Neural cell (in vitro differentiated cells): ENCODE measurements at regions not wholly inside any gene's neighbourhood (a gene's known extent, or its start where the extent isn't known, plus 50 kb on each side); places are given as distances from the start of the nearest gene placed in this dataset.

Source experiments
- H2AFZ ChIP-seq: fragments of 200-600, 300-800 bp; sonication (generic), shearing (Covaris generic); 2 replicates; pipeline ENCODE4 v1.6.0; 2014; ENCODE audit warnings: low read depth, mild to moderate bottlenecking, antibody characterized with exemption, low read length, moderate library complexity
- H3F3A ChIP-seq: fragments of 200-600 bp; shearing (Covaris generic); 2 replicates; pipeline ENCODE4 v1.6.1; 2016; ENCODE audit warnings: mild to moderate bottlenecking, moderate library complexity, mixed read lengths, antibody characterized with exemption, low read length; ENCODE audit not compliant: insufficient read depth, poor library complexity, severe bottlenecking
- H3K27ac ChIP-seq: fragments of 200-600, 300-800 bp; sonication (generic), shearing (Covaris generic); 2 replicates; pipeline ENCODE4 v1.5.1; 2014; ENCODE audit warnings: mild to moderate bottlenecking, low read length, moderate library complexity
- H3K27me3 ChIP-seq: fragments of 300-800, 200-600 bp; sonication (generic), shearing (Covaris generic); 2 replicates; pipeline ENCODE4 v1.6.0; 2014; ENCODE audit warnings: mild to moderate bottlenecking, low read depth, low read length, moderate library complexity; ENCODE audit not compliant: insufficient read depth
- H3K36me3 ChIP-seq: fragments of 300-800, 200-600 bp; sonication (generic), shearing (Covaris generic); 2 replicates; pipeline ENCODE4 v1.5.1; 2014; ENCODE audit warnings: mild to moderate bottlenecking, antibody characterized with exemption, low read length, moderate library complexity; ENCODE audit not compliant: insufficient read depth
- H3K4me2 ChIP-seq: fragments of 300-800, 200-600 bp; sonication (generic), shearing (Covaris generic); 2 replicates; pipeline ENCODE4 v1.6.0; 2014; ENCODE audit warnings: mild to moderate bottlenecking, low read length
- H3K4me3 ChIP-seq: fragments of 300-800, 200-600 bp; sonication (generic), shearing (Covaris generic); 2 replicates; pipeline ENCODE4 v1.5.1; 2014; ENCODE audit warnings: mild to moderate bottlenecking, low read length, moderate library complexity
- H3K79me2 ChIP-seq: fragments of 200-600 bp; shearing (Covaris generic); replicated peaks from 2 replicates; pipeline ENCODE4 v1.6.0; 2014; ENCODE audit warnings: mild to moderate bottlenecking, low read length, moderate library complexity; ENCODE audit not compliant: insufficient read depth
- H3K9ac ChIP-seq: fragments of 300-800, 200-600 bp; sonication (generic), shearing (Covaris generic); 2 replicates; pipeline ENCODE4 v1.6.1; 2016; ENCODE audit warnings: mild to moderate bottlenecking, low read length, mixed read lengths
- H3K9me2 ChIP-seq: fragments of 200-600 bp; shearing (Covaris generic); 2 replicates; pipeline ENCODE4 v1.6.1; 2016; ENCODE audit warnings: mild to moderate bottlenecking, low read length, mixed read lengths; ENCODE audit not compliant: insufficient read depth
- H3K9me3 ChIP-seq: fragments of 200-600, 300-800 bp; sonication (generic), shearing (Covaris generic); 2 replicates; pipeline ENCODE4 v1.6.1; 2016; ENCODE audit warnings: mild to moderate bottlenecking, mixed run types, low read length, moderate library complexity, mixed read lengths
- H4K20me1 ChIP-seq: fragments of 200-600 bp; shearing (Covaris generic); 2 replicates; pipeline ENCODE4 v1.6.1; 2016; ENCODE audit warnings: mild to moderate bottlenecking, mixed run types; ENCODE audit not compliant: insufficient read depth
- CTCF ChIP-seq: fragments of 450-650 bp; IDR thresholded peaks from 2 replicates; pipeline ENCODE4 v1.5.1; 2014; ENCODE audit warnings: antibody characterized with exemption, mild to moderate bottlenecking, moderate library complexity; ENCODE audit not compliant: poor library complexity, severe bottlenecking
- EP300 ChIP-seq: fragments of 450-650 bp; conservative IDR thresholded peaks from 2 replicates; pipeline ENCODE4 v1.6.1; 2014; ENCODE audit warnings: antibody characterized with exemption, mild to moderate bottlenecking, moderate library complexity; ENCODE audit not compliant: poor library complexity, severe bottlenecking
- EZH2 ChIP-seq: fragments of 200-600, 300-800 bp; shearing (Covaris generic), sonication (generic); IDR thresholded peaks from 2 replicates; pipeline ENCODE4 v1.6.1; 2014; ENCODE audit warnings: antibody characterized with exemption, low read length, borderline replicate concordance, mild to moderate bottlenecking; ENCODE audit not compliant: insufficient read depth, poor library complexity, severe bottlenecking
- MXI1 ChIP-seq: fragments of 450-650 bp; conservative IDR thresholded peaks from 2 replicates; pipeline ENCODE4 v1.6.1; 2014; ENCODE audit warnings: antibody characterized with exemption, mild to moderate bottlenecking; ENCODE audit not compliant: poor library complexity, severe bottlenecking
- POLR2AphosphoS5 ChIP-seq: IDR thresholded peaks from 2 replicates; pipeline ENCODE4 v1.6.1; 2012
- RAD21 ChIP-seq: fragments of 450-650 bp; conservative IDR thresholded peaks from 2 replicates; pipeline ENCODE4 v1.6.1; 2014; ENCODE audit warnings: antibody characterized with exemption, mild to moderate bottlenecking, moderate library complexity
- REST ChIP-seq: IDR thresholded peaks from 2 replicates; pipeline ENCODE4 v1.6.1; 2012; ENCODE audit warnings: borderline replicate concordance
- SMC3 ChIP-seq: fragments of 450-650 bp; conservative IDR thresholded peaks from 2 replicates; pipeline ENCODE4 v1.6.1; 2014; ENCODE audit warnings: antibody characterized with exemption, mild to moderate bottlenecking, moderate library complexity; ENCODE audit not compliant: poor library complexity
- TAF1 ChIP-seq: IDR thresholded peaks from 2 replicates; pipeline ENCODE4 v1.6.1; 2012; ENCODE audit warnings: low read depth

- Histone ChIP-seq H3F3A (no peaks in the 10 kb centered on the region), H3K9ac (no peak overlapping the region), H4K20me1 (no peaks in the 10 kb centered on the region), H3K27ac (no peak overlapping the region), H3K9me3 (no peaks in the 10 kb centered on the region), H3K36me3 (no peaks in the 10 kb centered on the region), H2AFZ (no peak overlapping the region), H3K9me2 (no peaks in the 10 kb centered on the region), H3K27me3 (no peaks in the 10 kb centered on the region), H3K4me2 (no peak overlapping the region), H3K79me2 (no peaks in the 10 kb centered on the region), H3K4me3 (no peak overlapping the region)
- no peak for TF ChIP-seq REST
- TF ChIP-seq MXI1, result no peak
- no peak for TF ChIP-seq EZH2
- no peak for TF ChIP-seq SMC3
- TF ChIP-seq TAF1, result no peak
- no peak for TF ChIP-seq RAD21
Observed at GRCh38 chr2:223416815-223417610, 185.1 kb downstream of the SCG2 start.

- TF ChIP-seq EP300 (no peak), MXI1 (no peak)
- Histone ChIP-seq H3K36me3 (no peaks in the 10 kb centered on the region), H3K9me2 (no peaks in the 10 kb centered on the region), H2AFZ (no peak overlapping the region), H4K20me1 (no peaks in the 10 kb centered on the region), H3K4me3 (no peak overlapping the region), H3K4me2 (no peak overlapping the region), H3K79me2 (no peaks in the 10 kb centered on the region), H3K9ac (no peak overlapping the region), H3K27me3 (no peaks in the 10 kb centered on the region), H3K27ac (no peak overlapping the region), H3F3A (no peaks in the 10 kb centered on the region), H3K9me3 (no peaks in the 10 kb centered on the region)
Observed at GRCh38 chr2:223418131-223418530, 184.0 kb downstream of the SCG2 start.

GRCh38 chr2:223418604-223419199, 183.5 kb downstream of the SCG2 start:
- H3K27ac ChIP-seq, result no peak overlapping the region
- no peak overlapping the region for H3K4me3 ChIP-seq
- no peaks in the 10 kb centered on the region for H3K9me3 ChIP-seq
- no peak overlapping the region for H3K9ac ChIP-seq
- no peaks in the 10 kb centered on the region for H3K27me3 ChIP-seq
- H3K36me3 ChIP-seq, result no peaks in the 10 kb centered on the region
- H3K9me2 ChIP-seq, result no peaks in the 10 kb centered on the region
- no peaks in the 10 kb centered on the region for H4K20me1 ChIP-seq
- no peak overlapping the region for H2AFZ ChIP-seq
- no peak overlapping the region for H3K4me2 ChIP-seq
- H3F3A ChIP-seq, result no peaks in the 10 kb centered on the region
- TF ChIP-seq EZH2 (no peak), POLR2AphosphoS5 (no peak), TAF1 (no peak), EP300 (no peak), CTCF (no peak), MXI1 (no peak), SMC3 (no peak), RAD21 (no peak), REST (no peak)
- no peaks in the 10 kb centered on the region for H3K79me2 ChIP-seq
